Adipocyte (in vitro differentiated cells): ENCODE measurements at regions not wholly inside any gene's neighbourhood (a gene's known extent, or its start where the extent isn't known, plus 50 kb on each side); places are given as distances from the start of the nearest gene placed in this dataset.
A peak's percentile ranks its signal among the peaks of the same experiment; 100 is the strongest.
"Not testable (repeated sequence)": the region's sequence is repeated elsewhere in the genome, so short reads cannot be mapped to it uniquely, and the experiment has no call there.

Source experiments
- DNase-seq: peaks from one replicate; pipeline ENCODE4 v3.0.0-alpha.2; 2015; ENCODE audit warnings: low read depth
- H3K27me3 ChIP-seq: replicated peaks from 2 replicates; pipeline ENCODE4 v1.7.0; 2013; ENCODE audit warnings: mild to moderate bottlenecking, low read length, moderate library complexity; ENCODE audit not compliant: control insufficient read depth, insufficient read depth
- H3K36me3 ChIP-seq: 2 replicates; pipeline ENCODE4 v1.7.0; 2013; ENCODE audit warnings: low read length, mild to moderate bottlenecking, moderate library complexity; ENCODE audit not compliant: control insufficient read depth, insufficient read depth, severe bottlenecking
- H3K4me1 ChIP-seq: 2 replicates; pipeline ENCODE4 v1.7.0; 2013; ENCODE audit warnings: mild to moderate bottlenecking, low read length, moderate library complexity; ENCODE audit not compliant: control insufficient read depth, insufficient read depth
- H3K4me3 ChIP-seq: 2 replicates; pipeline ENCODE4 v1.7.0; 2013; ENCODE audit warnings: mild to moderate bottlenecking, low read length, moderate library complexity
- H3K9ac ChIP-seq: 2 replicates; pipeline ENCODE4 v1.7.0; 2013; ENCODE audit warnings: mild to moderate bottlenecking, low read length, moderate library complexity
- H3K9me3 ChIP-seq: 2 replicates; pipeline ENCODE4 v1.7.0; 2013; ENCODE audit warnings: mild to moderate bottlenecking, low read length, moderate library complexity; ENCODE audit not compliant: control insufficient read depth

- peaks cover 18% of the 10 kb centered on the region for H3K27me3 ChIP-seq
- no peak overlapping the region for H3K9ac ChIP-seq
- peaks cover under 1% of the 10 kb centered on the region for H3K9me3 ChIP-seq
- H3K4me1 ChIP-seq = peaks cover 15% of the 10 kb centered on the region
- no peaks in the 10 kb centered on the region for H3K36me3 ChIP-seq
- H3K4me3 ChIP-seq = no peak overlapping the region
- no peak for DNase-seq
Observed at GRCh38 chrX:46324166-46324565, 221.1 kb downstream of the ZNF674 start.

DNA sequence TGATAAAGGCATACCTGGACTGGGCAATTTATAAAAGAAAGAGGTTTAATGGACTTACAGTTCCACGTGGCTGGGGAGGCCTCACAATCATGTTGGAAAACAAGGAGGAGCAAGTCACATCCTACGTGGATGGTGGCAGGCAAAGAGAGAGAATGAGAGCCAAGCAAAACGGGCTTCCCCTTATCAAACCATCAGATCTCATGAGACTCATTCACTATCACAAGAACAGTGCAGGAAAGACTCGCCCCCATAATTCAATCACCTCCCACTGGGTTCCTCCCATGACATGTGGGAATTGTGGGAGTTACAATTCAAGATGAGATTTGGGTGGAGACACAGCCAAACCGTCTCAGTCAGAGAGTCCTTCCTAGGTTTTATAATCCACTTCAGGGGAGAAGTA is 222.3 kb downstream of the ZNF674 start:
- not testable (repeated sequence) for H3K9me3 ChIP-seq, H3K9ac ChIP-seq

GRCh38 chrX:46321676-46322075 is 223.5 kb downstream of the ZNF674 start:
- H3K9ac ChIP-seq = no peak overlapping the region
- H3K27me3 ChIP-seq = peaks cover 36% of the 10 kb centered on the region
- no peaks in the 10 kb centered on the region for H3K36me3 ChIP-seq
- peaks cover 10% of the 10 kb centered on the region for H3K4me1 ChIP-seq
- no peaks in the 10 kb centered on the region for H3K9me3 ChIP-seq
- DNase-seq = no peak
- no peak overlapping the region for H3K4me3 ChIP-seq

More for the DNA sequence above, 222.3 kb downstream of the ZNF674 start:
- peaks cover 23% of the 10 kb centered on the region for H3K27me3 ChIP-seq
- H3K4me1 ChIP-seq = peaks cover 15% of the 10 kb centered on the region
- DNase-seq, H3K36me3 ChIP-seq, H3K4me3 ChIP-seq: not testable (repeated sequence)

DNA sequence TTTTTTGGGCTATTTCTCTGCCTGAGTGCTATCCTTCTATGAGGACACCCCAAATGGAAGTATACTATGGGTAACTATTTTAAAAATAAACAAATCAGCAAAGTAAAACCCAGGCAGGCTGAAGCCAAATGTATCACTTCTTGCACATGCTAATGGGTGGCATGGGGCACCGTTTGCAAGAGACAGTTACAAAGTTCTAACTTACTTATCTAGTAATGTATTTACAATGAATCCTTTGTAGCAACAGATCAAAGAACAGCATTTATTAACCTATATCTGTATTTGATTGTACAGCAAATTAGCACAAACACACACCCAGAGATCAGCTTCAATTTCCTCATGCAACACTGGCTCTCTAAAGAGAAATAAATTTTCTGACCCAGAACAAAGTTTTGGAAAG is 225.5 kb downstream of the ZNF674 start:
- Histone ChIP-seq H3K36me3 (no peaks in the 10 kb centered on the region), H3K4me3 (no peak overlapping the region), H3K9ac (no peak overlapping the region), H3K27me3 (peaks cover 39% of the 10 kb centered on the region), H3K4me1 (no peaks in the 10 kb centered on the region), H3K9me3 (no peaks in the 10 kb centered on the region)
- no peak for DNase-seq

GRCh38 chrX:46318551-46318950 is 226.7 kb downstream of the ZNF674 start:
- Histone ChIP-seq H3K27me3 (peaks cover 39% of the 10 kb centered on the region), H3K4me3 (no peak overlapping the region), H3K9ac (no peak overlapping the region), H3K4me1 (no peaks in the 10 kb centered on the region), H3K36me3 (no peaks in the 10 kb centered on the region), H3K9me3 (no peaks in the 10 kb centered on the region)
- no peak for DNase-seq

- no peaks in the 10 kb centered on the region for H3K4me1 ChIP-seq
- no peaks in the 10 kb centered on the region for H3K36me3 ChIP-seq
- no peaks in the 10 kb centered on the region for H3K9me3 ChIP-seq
- no peak overlapping the region for H3K9ac ChIP-seq
- H3K27me3 ChIP-seq = peaks cover 35% of the 10 kb centered on the region
- H3K4me3 ChIP-seq = no peak overlapping the region
- no peak for DNase-seq
Observed at GRCh38 chrX:46317163-46317562, 228.1 kb downstream of the ZNF674 start.

DNA sequence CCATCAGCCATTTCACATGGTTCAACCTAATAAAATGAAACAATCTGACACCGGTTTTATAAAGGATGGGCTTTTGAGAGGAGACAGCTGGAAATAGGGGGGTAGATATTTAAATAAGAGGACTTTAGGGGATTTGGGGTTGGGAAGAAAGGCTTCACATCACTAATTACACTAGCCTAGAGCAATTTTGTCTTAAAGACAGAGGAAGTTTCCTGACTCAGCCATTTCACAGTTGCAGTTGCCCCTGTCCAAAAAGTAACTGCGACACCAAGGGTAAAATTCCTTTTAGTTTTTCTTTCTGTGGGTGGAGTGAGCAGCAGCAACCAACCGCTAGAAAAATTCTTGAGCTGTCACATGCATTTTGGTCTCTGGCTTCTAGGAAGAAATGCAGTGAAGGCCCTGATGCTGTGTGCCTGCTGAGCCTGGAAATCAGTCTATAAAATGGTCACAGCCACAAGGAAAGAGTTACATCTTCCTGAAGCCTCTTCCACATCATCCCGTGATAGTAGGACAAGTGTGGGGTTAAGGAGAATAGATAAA is 233.6 kb downstream of the ZNF674 start:
- Histone ChIP-seq H3K36me3 (no peaks in the 10 kb centered on the region), H3K4me1 (no peaks in the 10 kb centered on the region), H3K9me3 (peaks cover 5% of the 10 kb centered on the region), H3K4me3 (no peak overlapping the region), H3K9ac (no peak overlapping the region), H3K27me3 (peaks cover 30% of the 10 kb centered on the region)
- DNase-seq = peak; percentile 38

- H3K36me3 ChIP-seq = no peaks in the 10 kb centered on the region
- no peak overlapping the region for H3K4me3 ChIP-seq
- H3K4me1 ChIP-seq = no peaks in the 10 kb centered on the region
- H3K9me3 ChIP-seq = peaks cover 12% of the 10 kb centered on the region
- H3K9ac ChIP-seq = no peak overlapping the region
- H3K27me3 ChIP-seq = peaks cover 27% of the 10 kb centered on the region
- DNase-seq = no peak
Observed at GRCh38 chrX:46310815-46311497, 234.3 kb downstream of the ZNF674 start.

GRCh38 chrX:46308110-46308509 is 237.1 kb downstream of the ZNF674 start:
- no peak overlapping the region for H3K4me3 ChIP-seq
- DNase-seq = no peak
- H3K9ac ChIP-seq = no peak overlapping the region
- no peaks in the 10 kb centered on the region for H3K4me1 ChIP-seq
- peaks cover 29% of the 10 kb centered on the region for H3K27me3 ChIP-seq
- H3K9me3 ChIP-seq = peaks cover 26% of the 10 kb centered on the region
- no peaks in the 10 kb centered on the region for H3K36me3 ChIP-seq

- H3K27me3 ChIP-seq = peaks cover 29% of the 10 kb centered on the region
- H3K36me3 ChIP-seq = no peaks in the 10 kb centered on the region
- H3K9ac ChIP-seq = no peak overlapping the region
- no peak overlapping the region for H3K4me3 ChIP-seq
- H3K4me1 ChIP-seq = no peaks in the 10 kb centered on the region
- no peak for DNase-seq
- peaks cover 26% of the 10 kb centered on the region for H3K9me3 ChIP-seq
Observed at GRCh38 chrX:46306103-46306502, 239.1 kb downstream of the ZNF674 start.

DNA sequence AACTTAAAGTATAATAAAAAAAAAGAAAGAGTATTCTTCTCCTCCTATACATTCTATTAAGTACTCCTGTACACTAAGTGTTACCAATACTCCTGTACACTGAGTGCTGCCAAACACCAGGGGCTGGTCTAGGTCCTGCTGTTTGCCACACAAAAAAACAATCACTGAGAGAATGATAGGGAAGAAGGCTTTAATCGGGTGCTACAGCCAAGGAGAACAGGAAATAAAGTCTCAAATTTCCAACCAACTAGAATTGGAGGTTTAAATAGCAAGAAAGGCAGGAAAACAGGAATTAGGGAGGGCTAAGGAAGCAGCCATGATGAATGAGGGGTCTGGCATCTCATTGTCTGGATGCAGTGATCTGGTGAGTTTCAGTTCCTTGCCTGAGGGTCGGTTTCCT is 239.8 kb downstream of the ZNF674 start:
- Histone ChIP-seq H3K9ac (no peak overlapping the region), H3K27me3 (peaks cover 30% of the 10 kb centered on the region), H3K36me3 (no peaks in the 10 kb centered on the region), H3K4me1 (no peaks in the 10 kb centered on the region), H3K4me3 (no peak overlapping the region), H3K9me3 (peaks cover 26% of the 10 kb centered on the region)
- DNase-seq = no peak

- Histone ChIP-seq H3K9ac (no peak overlapping the region), H3K36me3 (no peaks in the 10 kb centered on the region), H3K4me3 (no peak overlapping the region), H3K4me1 (no peaks in the 10 kb centered on the region), H3K27me3 (peaks cover 16% of the 10 kb centered on the region), H3K9me3 (peaks cover 23% of the 10 kb centered on the region)
- DNase-seq = no peak
Observed at GRCh38 chrX:46301903-46302302, 243.3 kb downstream of the ZNF674 start.
